SJSA1 (cell line): ENCODE measurements at regions not wholly inside any gene's neighbourhood (a gene's known extent, or its start where the extent isn't known, plus 50 kb on each side); places are given as distances from the start of the nearest gene placed in this dataset.

ENCODE experiments used
- DNase-seq, 2 experiments: peaks; one replicate each; pipeline ENCODE4 v3.0.0-alpha.2; 2015 to 2020; ENCODE audit warnings: low spot score in 2 of 2, low read depth in 1 of 2
- H3K27ac ChIP-seq: fragments of 250-450 bp; sonication (Bioruptor Pico); 2 replicates; pipeline ENCODE4 v1.5.1; 2020; ENCODE audit warnings: mild to moderate bottlenecking, moderate library complexity
- H3K27me3 ChIP-seq: fragments of 250-450 bp; sonication (Bioruptor Pico); replicated peaks from 2 replicates; pipeline ENCODE4 v1.5.1; 2020; ENCODE audit warnings: mild to moderate bottlenecking, moderate library complexity
- H3K36me3 ChIP-seq: fragments of 250-450 bp; sonication (Bioruptor Pico); 2 replicates; pipeline ENCODE4 v1.5.1; 2020; ENCODE audit warnings: mild to moderate bottlenecking
- H3K4me1 ChIP-seq: fragments of 250-450 bp; sonication (Bioruptor Pico); replicated peaks from 2 replicates; pipeline ENCODE4 v1.6.1; 2021; ENCODE audit warnings: mild to moderate bottlenecking
- H3K4me3 ChIP-seq: fragments of 250-450 bp; sonication (Bioruptor Pico); 2 replicates; pipeline ENCODE4 v1.5.1; 2020; ENCODE audit warnings: mild to moderate bottlenecking
- H3K9me3 ChIP-seq: fragments of 250-450 bp; sonication (Bioruptor Pico); replicated peaks from 2 replicates; pipeline ENCODE4 v1.5.1; 2020; ENCODE audit warnings: mild to moderate bottlenecking

- Histone ChIP-seq H3K27ac (no peak overlapping the region), H3K4me3 (no peak overlapping the region), H3K4me1 (no peaks in the 10 kb centered on the region), H3K36me3 (no peaks in the 10 kb centered on the region), H3K27me3 (0 out of 2 replicates have a peak, but pooled peaks cover 2% of the 10 kb centered on the region), H3K9me3 (no peaks in the 10 kb centered on the region)
- DNase-seq, result no peak
Observed at GRCh38 chr20:57809149-57809548, 99.3 kb upstream of the PMEPA1 start.

- Histone ChIP-seq H3K4me3 (no peak overlapping the region), H3K27me3 (0 out of 2 replicates have a peak, but pooled peaks cover 2% of the 10 kb centered on the region), H3K27ac (no peak overlapping the region), H3K36me3 (no peaks in the 10 kb centered on the region), H3K9me3 (no peaks in the 10 kb centered on the region), H3K4me1 (no peaks in the 10 kb centered on the region)
- DNase-seq, result no peak
Observed at GRCh38 chr20:57808264-57809070, 98.7 kb upstream of the PMEPA1 start.

- H3K9me3 ChIP-seq, result no peaks in the 10 kb centered on the region
- no peak overlapping the region for H3K4me3 ChIP-seq
- H3K27ac ChIP-seq, result no peak overlapping the region
- 0 out of 2 replicates have a peak, but pooled peaks cover 2% of the 10 kb centered on the region for H3K27me3 ChIP-seq
- no peaks in the 10 kb centered on the region for H3K4me1 ChIP-seq
- DNase-seq, result no peak
- H3K36me3 ChIP-seq, result no peaks in the 10 kb centered on the region
Observed at GRCh38 chr20:57807401-57808263, 97.8 kb upstream of the PMEPA1 start.

GRCh38 chr20:57806975-57807374 lies 97.2 kb upstream of the PMEPA1 start:
- H3K27ac ChIP-seq, result no peak overlapping the region
- no peak overlapping the region for H3K4me3 ChIP-seq
- no peaks in the 10 kb centered on the region for H3K9me3 ChIP-seq
- H3K4me1 ChIP-seq, result no peaks in the 10 kb centered on the region
- DNase-seq, result no peak
- 0 out of 2 replicates have a peak, but pooled peaks cover 2% of the 10 kb centered on the region for H3K27me3 ChIP-seq
- no peaks in the 10 kb centered on the region for H3K36me3 ChIP-seq

GRCh38 chr20:57806476-57806875 lies 96.7 kb upstream of the PMEPA1 start:
- Histone ChIP-seq H3K4me3 (no peak overlapping the region), H3K27me3 (0 out of 2 replicates have a peak, but pooled peaks cover 2% of the 10 kb centered on the region), H3K36me3 (no peaks in the 10 kb centered on the region), H3K27ac (no peak overlapping the region), H3K9me3 (no peaks in the 10 kb centered on the region), H3K4me1 (no peaks in the 10 kb centered on the region)
- no peak for DNase-seq

- no peak for DNase-seq
- Histone ChIP-seq H3K36me3 (no peaks in the 10 kb centered on the region), H3K27me3 (no peaks in the 10 kb centered on the region), H3K9me3 (no peaks in the 10 kb centered on the region), H3K4me3 (no peak overlapping the region), H3K4me1 (no peaks in the 10 kb centered on the region), H3K27ac (no peak overlapping the region)
Observed at GRCh38 chr20:57805747-57806146, 95.9 kb upstream of the PMEPA1 start.

GRCh38 chr20:57804470-57805250 lies 94.8 kb upstream of the PMEPA1 start:
- no peaks in the 10 kb centered on the region for H3K36me3 ChIP-seq
- H3K27me3 ChIP-seq, result no peaks in the 10 kb centered on the region
- H3K4me1 ChIP-seq, result no peaks in the 10 kb centered on the region
- H3K9me3 ChIP-seq, result no peaks in the 10 kb centered on the region
- no peak for DNase-seq
- no peak overlapping the region for H3K27ac ChIP-seq
- H3K4me3 ChIP-seq, result no peak overlapping the region

- no peak for DNase-seq
- Histone ChIP-seq H3K9me3 (no peaks in the 10 kb centered on the region), H3K36me3 (no peaks in the 10 kb centered on the region), H3K27ac (no peak overlapping the region), H3K4me3 (no peak overlapping the region), H3K4me1 (no peaks in the 10 kb centered on the region), H3K27me3 (no peaks in the 10 kb centered on the region)
Observed at GRCh38 chr20:57803508-57804005, 93.7 kb upstream of the PMEPA1 start.

GRCh38 chr20:57802765-57803507 lies 93.1 kb upstream of the PMEPA1 start:
- Histone ChIP-seq H3K9me3 (0 out of 2 replicates have a peak, but pooled peaks cover under 1% of the 10 kb centered on the region), H3K4me3 (no peak overlapping the region), H3K36me3 (no peaks in the 10 kb centered on the region), H3K27ac (no peak overlapping the region), H3K27me3 (no peaks in the 10 kb centered on the region), H3K4me1 (no peaks in the 10 kb centered on the region)
- no peak for DNase-seq

GRCh38 chr20:57801581-57801980 lies 91.8 kb upstream of the PMEPA1 start:
- no peak for DNase-seq
- no peaks in the 10 kb centered on the region for H3K4me1 ChIP-seq
- H3K36me3 ChIP-seq, result no peaks in the 10 kb centered on the region
- H3K9me3 ChIP-seq, result 0 out of 2 replicates have a peak, but pooled peaks cover 2% of the 10 kb centered on the region
- no peak overlapping the region for H3K4me3 ChIP-seq
- no peaks in the 10 kb centered on the region for H3K27me3 ChIP-seq
- H3K27ac ChIP-seq, result no peak overlapping the region

- Histone ChIP-seq H3K4me1 (no peaks in the 10 kb centered on the region), H3K9me3 (0 out of 2 replicates have a peak, but pooled peaks cover 2% of the 10 kb centered on the region), H3K36me3 (no peaks in the 10 kb centered on the region), H3K27ac (no peak overlapping the region), H3K27me3 (no peaks in the 10 kb centered on the region), H3K4me3 (no peak overlapping the region)
- no peak for DNase-seq
Observed at GRCh38 chr20:57800791-57801430, 91.1 kb upstream of the PMEPA1 start.

GRCh38 chr20:57797401-57797800 lies 87.6 kb upstream of the PMEPA1 start:
- Histone ChIP-seq H3K36me3 (no peaks in the 10 kb centered on the region), H3K27me3 (no peaks in the 10 kb centered on the region), H3K9me3 (0 out of 2 replicates have a peak, but pooled peaks cover 2% of the 10 kb centered on the region), H3K27ac (no peak overlapping the region), H3K4me1 (peaks cover 14% of the 10 kb centered on the region), H3K4me3 (no peak overlapping the region)
- no peak for DNase-seq
